T-helper 2 cell (primary cell): ENCODE measurements at regions not wholly inside any gene's neighbourhood (a gene's known extent, or its start where the extent isn't known, plus 50 kb on each side); places are given as distances from the start of the nearest gene placed in this dataset.

ENCODE experiments used
- DNase-seq, 5 experiments: peaks; one replicate each; pipeline versions ENCODE4 v3.0.0 to v3.0.0-alpha.2; 2012 to 2022

DNA sequence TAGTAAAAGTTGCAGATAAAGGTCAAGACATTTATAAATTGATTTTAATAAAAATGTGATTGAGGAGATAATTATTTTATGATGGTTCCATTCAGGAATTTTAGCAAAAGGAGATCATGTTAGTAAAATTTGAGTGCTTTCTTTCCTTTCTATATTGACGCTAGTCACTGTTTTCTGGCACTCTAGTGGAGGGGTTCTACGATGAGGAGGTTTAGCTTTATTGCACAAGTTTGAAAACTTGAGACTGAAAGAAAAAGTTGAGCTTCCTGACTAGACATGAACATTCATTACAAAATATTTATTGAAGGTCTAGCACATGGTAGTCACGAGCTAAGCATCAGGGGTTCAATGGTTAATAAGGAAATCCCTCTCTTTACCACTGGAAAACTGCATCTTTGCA is 336.1 kb downstream of the SNAPC1 start:
- DNase-seq, result no peak

DNA sequence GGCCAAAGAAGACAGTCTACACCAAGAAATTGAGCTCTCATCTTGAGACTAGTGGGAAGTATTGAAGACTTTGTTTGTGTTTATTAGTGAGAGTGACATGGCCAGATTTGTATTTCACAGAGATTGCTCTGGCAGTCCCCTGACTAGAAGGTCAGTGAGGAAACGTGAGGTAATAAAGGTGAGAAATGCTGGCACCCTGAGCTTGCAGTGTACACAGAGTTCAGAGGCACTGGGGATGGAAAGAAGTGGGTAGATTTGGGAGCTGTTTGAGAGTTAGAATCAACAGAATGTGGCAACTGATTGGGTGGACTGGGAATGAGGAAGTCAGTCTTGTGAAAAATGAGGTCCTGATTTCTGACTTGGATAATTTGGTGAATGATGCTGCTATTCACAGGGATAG is 336.9 kb downstream of the SNAPC1 start:
- DNase-seq, result no peak

- DNase-seq, result no peak
Observed at GRCh38 chr14:62101189-62101588, 339.0 kb downstream of the SNAPC1 start.

- DNase-seq, result no peak
Observed at GRCh38 chr14:62101673-62102348, 339.6 kb downstream of the SNAPC1 start.

DNA sequence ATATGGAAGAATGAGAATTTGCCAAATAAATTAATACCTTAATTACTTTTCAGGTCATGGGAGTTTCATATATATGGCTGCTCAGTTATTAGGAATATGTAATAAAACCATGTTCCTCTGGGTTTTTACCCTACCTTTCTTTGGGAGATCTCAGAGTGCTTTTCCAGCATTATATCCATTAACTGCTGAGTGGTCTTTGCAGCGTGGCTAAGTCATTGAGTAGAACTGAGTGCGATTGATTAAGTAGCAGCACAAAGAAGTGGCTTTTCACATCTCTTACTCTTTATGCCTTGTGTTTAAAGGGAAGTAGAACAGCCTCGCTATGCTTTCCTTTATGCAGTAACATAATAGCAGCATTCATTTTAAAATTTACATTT is 340.1 kb downstream of the SNAPC1 start:
- no peak for DNase-seq

- DNase-seq, result no peak
Observed at GRCh38 chr14:62103464-62103863, 341.2 kb downstream of the SNAPC1 start.

DNA sequence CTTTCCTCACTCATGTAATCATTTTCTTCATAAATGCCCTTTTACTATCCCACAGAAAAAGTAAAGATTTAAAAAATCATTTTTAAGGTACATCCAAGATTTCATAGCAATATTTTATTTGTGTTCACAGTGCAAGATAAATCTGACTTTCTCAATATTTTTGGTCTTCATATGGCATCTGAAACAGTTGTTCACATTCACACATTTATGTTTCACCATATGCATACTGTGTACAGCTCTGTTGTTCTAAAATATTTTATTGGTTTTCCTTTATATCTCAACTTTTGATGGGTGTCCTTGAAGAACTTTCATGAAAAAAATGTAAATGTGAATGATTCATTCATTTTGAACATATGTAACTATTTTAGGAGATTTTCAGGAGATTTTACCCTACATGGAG is 348.7 kb downstream of the SNAPC1 start:
- DNase-seq, result no peak

DNA sequence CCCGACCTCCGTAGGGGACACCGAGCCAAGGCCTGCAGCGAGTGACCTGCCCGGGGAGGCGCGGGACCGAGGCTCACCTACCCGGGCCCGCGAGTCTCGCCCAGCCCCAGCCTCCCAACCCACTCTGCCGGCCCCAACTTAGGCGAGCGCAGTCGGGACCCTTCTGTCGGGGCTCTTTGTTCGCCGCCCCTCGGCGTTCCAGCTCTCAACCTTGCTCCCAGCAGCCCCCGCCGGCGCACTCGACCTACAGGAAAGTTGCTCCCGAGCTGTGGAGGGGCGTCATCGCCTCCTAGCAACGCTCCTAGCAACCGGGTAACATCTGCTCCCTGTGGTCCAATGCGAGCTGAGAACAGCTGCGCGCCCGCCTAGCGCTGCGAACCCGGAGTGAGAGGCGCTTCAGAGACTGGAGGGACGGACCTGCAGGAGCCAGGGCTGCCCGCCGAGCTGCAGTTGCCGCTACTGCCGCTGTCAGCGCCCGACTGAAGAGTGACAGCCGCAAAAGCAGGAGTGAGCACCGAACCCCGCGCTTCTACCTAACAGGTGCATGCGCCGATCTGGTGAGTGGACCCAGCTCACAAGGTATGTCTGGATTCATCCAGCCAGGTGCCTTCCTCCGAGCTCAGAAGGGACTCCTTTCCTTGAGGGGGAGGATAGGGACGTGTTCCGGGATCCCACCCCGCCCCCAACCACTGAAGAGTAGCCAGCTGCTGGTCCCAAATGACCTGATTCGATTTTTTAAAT is 355.0 kb downstream of the SNAPC1 start:
- DNase-seq, result peak in 4 of 5 experiments; percentile 19 to 60 (median 28)

GRCh38 chr14:62117751-62118105 is 355.5 kb downstream of the SNAPC1 start:
- DNase-seq, result no peak

GRCh38 chr14:62118461-62118860 is 356.2 kb downstream of the SNAPC1 start:
- no peak for DNase-seq

GRCh38 chr14:62118871-62119270 is 356.7 kb downstream of the SNAPC1 start:
- DNase-seq, result no peak

DNA sequence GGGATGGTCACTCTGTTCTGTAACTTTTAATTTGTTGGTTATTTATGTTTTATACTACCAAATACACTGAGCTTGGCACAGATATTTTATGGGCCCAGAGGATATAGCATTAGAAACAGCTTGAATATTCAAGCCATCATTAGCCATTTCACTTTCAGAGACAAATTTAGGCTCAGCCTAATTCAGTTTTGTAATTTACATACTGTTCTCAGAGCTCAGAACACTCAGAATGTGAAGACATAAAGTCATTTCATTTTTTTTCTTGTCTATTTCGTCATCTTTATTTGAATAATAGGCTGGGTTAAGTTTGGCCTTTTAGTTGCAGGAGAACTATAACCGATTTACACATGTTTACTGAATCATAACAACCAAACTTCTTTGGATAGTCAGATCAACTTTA is 361.7 kb downstream of the SNAPC1 start:
- no peak for DNase-seq

DNA sequence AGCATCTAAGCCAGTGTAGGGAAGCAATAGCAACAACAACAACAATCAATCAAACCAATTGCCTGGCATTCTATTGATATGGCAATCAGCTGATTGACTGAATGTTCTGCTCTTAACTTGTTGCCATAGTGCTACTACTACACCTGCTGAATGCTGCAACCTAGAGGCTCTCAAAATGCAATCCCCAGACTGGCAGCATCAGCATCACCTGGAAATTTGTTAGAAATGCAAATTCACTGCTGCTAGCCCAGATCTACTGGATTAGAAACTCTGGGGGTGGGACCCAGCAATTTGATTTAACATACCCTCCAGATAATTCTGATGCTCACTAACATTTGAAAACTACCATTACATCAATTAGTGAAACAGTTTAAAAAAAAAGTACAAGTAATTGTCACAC is 363.6 kb downstream of the SNAPC1 start:
- DNase-seq, result no peak

DNA sequence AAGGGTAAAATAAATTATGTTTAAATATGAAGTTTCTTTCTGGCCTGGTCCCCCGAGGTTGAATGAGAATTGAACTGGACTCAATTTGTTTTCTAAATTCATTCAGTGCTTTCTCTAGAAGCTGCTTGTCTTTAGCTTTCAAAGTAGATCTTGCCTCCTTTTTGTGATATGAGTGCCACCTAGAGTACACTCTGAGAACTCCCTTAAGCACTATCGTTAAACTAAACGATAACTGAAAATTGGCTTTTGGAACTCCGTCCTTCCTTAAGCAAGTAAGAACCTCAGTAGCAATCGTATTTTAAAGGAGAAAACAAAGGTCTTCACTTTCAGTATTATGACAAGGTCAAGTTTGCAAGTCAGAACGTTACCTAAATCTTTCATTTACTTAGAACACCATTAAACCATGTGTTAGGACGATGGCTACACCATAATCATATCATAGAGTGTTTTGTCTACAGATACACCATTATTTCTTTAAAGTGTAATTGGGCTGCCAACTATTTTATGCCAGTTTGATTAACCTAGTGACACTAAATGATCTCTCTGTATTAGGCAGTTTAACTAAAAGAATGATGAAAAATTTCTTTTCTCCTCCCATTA is 364.8 kb downstream of the SNAPC1 start:
- peak in 2 of 5 experiments; percentile 16 to 47 for DNase-seq

- DNase-seq, result no peak
Observed at GRCh38 chr14:62130441-62130840, 368.2 kb downstream of the SNAPC1 start.

GRCh38 chr14:62133776-62134550 is 371.7 kb downstream of the SNAPC1 start:
- no peak for DNase-seq

GRCh38 chr14:62138593-62138992 is 376.4 kb downstream of the SNAPC1 start:
- DNase-seq, result no peak

- DNase-seq, result no peak
Observed at GRCh38 chr14:62141139-62141538, 378.9 kb downstream of the SNAPC1 start.

GRCh38 chr14:62143245-62143644 is 381.0 kb downstream of the SNAPC1 start:
- DNase-seq, result no peak

GRCh38 chr14:62144863-62145262 is 382.6 kb downstream of the SNAPC1 start:
- DNase-seq, result no peak

GRCh38 chr14:62146030-62146429 is 383.8 kb downstream of the SNAPC1 start:
- no peak for DNase-seq

DNA sequence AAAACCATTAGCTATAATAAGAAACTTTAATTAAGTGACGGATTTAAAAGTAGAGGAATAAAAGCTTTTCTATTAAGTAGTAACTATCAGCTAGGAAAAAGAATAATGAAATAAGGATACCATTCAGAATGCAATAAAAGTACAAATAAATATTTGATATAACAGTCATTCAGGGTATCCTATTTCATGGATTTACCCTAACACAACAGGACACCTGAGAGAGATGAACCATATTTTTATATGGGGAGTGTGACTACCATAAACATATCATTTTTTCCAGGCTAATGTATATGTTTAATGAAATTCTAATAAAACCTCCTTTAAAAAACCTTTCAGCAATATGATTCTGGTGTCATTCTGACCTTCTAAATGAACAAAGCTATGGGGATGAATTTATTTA is 393.8 kb downstream of the SNAPC1 start:
- no peak for DNase-seq

- DNase-seq, result peak in 1 of 5 experiments; percentile 2
Observed at GRCh38 chr14:62158779-62159178, 396.6 kb downstream of the SNAPC1 start.
